ENCODE measurements at regions not wholly inside any gene's neighbourhood (a gene's known extent, or its start where the extent isn't known, plus 50 kb on each side); places are given as distances from the start of the nearest gene placed in this dataset.
A peak's percentile ranks its signal among the peaks of the same experiment; 100 is the strongest.

GRCh38 chr15:68524753-68525584 lies 53.8 kb upstream of the CORO2B start:
- DNase-seq (ENCODE audit: low read depth): peak; percentile 74

GRCh38 chr15:68525815-68526214 lies 53.0 kb upstream of the CORO2B start:
- no peak for DNase-seq (ENCODE audit: low read depth)

GRCh38 chr15:68526269-68526668 lies 52.5 kb upstream of the CORO2B start:
- DNase-seq (ENCODE audit: low read depth): peak; percentile 80

- DNase-seq (ENCODE audit: low read depth): no peak
These were observed 52.0 kb upstream of the CORO2B start for GRCh38 chr15:68526784-68527183.

GRCh38 chr15:68528626-68529290 lies 50.0 kb upstream of the CORO2B start:
- peak; percentile 59 for DNase-seq (ENCODE audit: low read depth)
